Endothelial cell of umbilical vein (primary cell): ENCODE measurements at regions not wholly inside any gene's neighbourhood (a gene's known extent, or its start where the extent isn't known, plus 50 kb on each side); places are given as distances from the start of the nearest gene placed in this dataset.

Experiments used
- BruUV-seq: library from RNA; stranded (reverse); fragments of 400-500 nt; replicated peaks from 2 replicates; lab custom pipeline; 2021; lab: Mats Ljungman, UMichigan
- CTCF ChIA-PET: fragments of 300-600, 350-600 bp; sonication (Branson Sonifier 250); formaldehyde crosslinking; loops from one replicate; lab custom pipeline; 2021; ENCODE audit warnings: antibody characterized with exemption, inconsistent platforms; lab: Charles Lee
- POLR2A ChIA-PET: fragments of 300-600, 350-600 bp; sonication (Branson Sonifier 250); formaldehyde crosslinking; loops from one replicate; lab custom pipeline; 2021; ENCODE audit warnings: antibody characterized with exemption, inconsistent platforms; lab: Charles Lee
- DNase-seq: peaks from one replicate; pipeline ENCODE4 v3.0.0-alpha.2; 2011; ENCODE audit warnings: low read depth, low spot score
- FAIRE-seq: peaks from 2 replicates; lab custom pipeline; 2011; peaks lifted over from hg19 to GRCh38; lab: Jason Lieb, UNC
- H2AFZ ChIP-seq: 2 replicates; pipeline ENCODE4 v1.6.0; 2012; ENCODE audit warnings: low read depth, low read length, control low read depth, inconsistent platforms
- H3K27ac ChIP-seq: 2 replicates; pipeline ENCODE4 v1.5.1; 2011; ENCODE audit warnings: low read depth, mild to moderate bottlenecking, control low read depth, low read length, moderate library complexity; ENCODE audit not compliant: insufficient read depth
- H3K27me3 ChIP-seq, 2 experiments: 2 replicates each; pipeline versions ENCODE4 v1.6.0 to v1.6.1; 2011; ENCODE audit warnings: low read length in 2 of 2, mixed read lengths in 1 of 2; ENCODE audit not compliant: control insufficient read depth in 2 of 2, insufficient read depth in 2 of 2
- H3K36me3 ChIP-seq, 2 experiments: 2 replicates in 1 of 2; 3 replicates in 1 of 2; pipeline ENCODE4 v1.5.1; 2011; ENCODE audit warnings: low read length in 2 of 2, mild to moderate bottlenecking in 1 of 2, moderate library complexity in 1 of 2; ENCODE audit not compliant: control insufficient read depth in 2 of 2, insufficient read depth in 2 of 2; ENCODE audit errors: extremely low read depth in 1 of 2
- H3K4me1 ChIP-seq: 3 replicates; pipeline ENCODE4 v1.5.1; 2011; ENCODE audit warnings: mild to moderate bottlenecking, low read length; ENCODE audit not compliant: control insufficient read depth, insufficient read depth; ENCODE audit errors: extremely low read depth
- H3K4me2 ChIP-seq: 2 replicates; pipeline ENCODE4 v1.6.1; 2011; ENCODE audit warnings: low read length, control low read depth, mixed read lengths; ENCODE audit not compliant: insufficient read depth
- H3K4me3 ChIP-seq, 3 experiments: fragments of 200-600 bp in 1 of 3; sonication (generic), shearing (Covaris generic) in 1 of 3; replicated peaks in 1 of 3; 2 replicates each; pipeline ENCODE4 v1.5.1; 2011 to 2016; ENCODE audit warnings: control low read depth in 3 of 3, low read length in 3 of 3, mild to moderate bottlenecking in 2 of 3, inconsistent platforms in 1 of 3, low read depth in 1 of 3, moderate library complexity in 1 of 3; ENCODE audit not compliant: insufficient read depth in 1 of 3
- H3K79me2 ChIP-seq: 2 replicates; pipeline ENCODE4 v1.6.0; 2012; ENCODE audit warnings: low read length, inconsistent platforms; ENCODE audit not compliant: control insufficient read depth, insufficient read depth
- H3K9ac ChIP-seq: replicated peaks from 2 replicates; pipeline ENCODE3; 2011; ENCODE audit warnings: low read length, control low read depth; ENCODE audit not compliant: insufficient read depth; ENCODE audit errors: extremely low read depth
- H3K9me1 ChIP-seq: replicated peaks from 3 replicates; pipeline ENCODE4 v1.6.0; 2011; ENCODE audit warnings: mild to moderate bottlenecking, low read length; ENCODE audit not compliant: control insufficient read depth, insufficient read depth; ENCODE audit errors: extremely low read depth
- H3K9me3 ChIP-seq: replicated peaks from 2 replicates; pipeline ENCODE4 v1.5.1; 2012; ENCODE audit warnings: low read length, inconsistent platforms; ENCODE audit not compliant: control insufficient read depth, insufficient read depth
- H4K20me1 ChIP-seq: replicated peaks from 2 replicates; pipeline ENCODE3; 2011; ENCODE audit warnings: mild to moderate bottlenecking, low read length; ENCODE audit not compliant: control insufficient read depth, insufficient read depth; ENCODE audit errors: extremely low read depth
- EZH2 ChIP-seq: IDR thresholded peaks from 2 replicates; pipeline ENCODE4 v1.6.1; 2012; ENCODE audit warnings: borderline replicate concordance, low read depth, mild to moderate bottlenecking, moderate library complexity, low read length, inconsistent platforms; ENCODE audit not compliant: severe bottlenecking
- FOS ChIP-seq: IDR thresholded peaks from 2 replicates; pipeline ENCODE4 v1.6.1; 2011; ENCODE audit warnings: mild to moderate bottlenecking, low read length, moderate library complexity, borderline replicate concordance; ENCODE audit not compliant: insufficient read depth
- GATA2 ChIP-seq: IDR thresholded peaks from 2 replicates; pipeline ENCODE4 v1.7.0; 2011; ENCODE audit warnings: low read depth, mild to moderate bottlenecking, moderate library complexity, mixed read lengths, low read length; ENCODE audit not compliant: insufficient read length, insufficient read depth
- JUN ChIP-seq: IDR thresholded peaks from 2 replicates; pipeline ENCODE4 v1.6.1; 2011; ENCODE audit warnings: borderline replicate concordance, low read depth; ENCODE audit not compliant: insufficient read length, insufficient read depth
- MYC ChIP-seq: IDR thresholded peaks from one replicate; pipeline ENCODE4 v1.6.1; 2011; ENCODE audit warnings: mild to moderate bottlenecking, low read depth, low read length
- POLR2A ChIP-seq: IDR thresholded peaks from 2 replicates; pipeline ENCODE4 v1.6.1; 2012; ENCODE audit warnings: low read depth, mild to moderate bottlenecking, control low read depth, low read length
- POLR2AphosphoS5 ChIP-seq: IDR thresholded peaks from 2 replicates; pipeline ENCODE4 v1.6.1; 2012; ENCODE audit warnings: low read depth, mild to moderate bottlenecking, control low read depth, low read length, moderate library complexity; ENCODE audit not compliant: insufficient read depth
- dilution Hi-C: fragments of 300-500 bp; cut with MboI; formaldehyde crosslinking; loops from one replicate; pipeline ENCODE4 v1.15.0; 2019; ENCODE audit warnings: low sequenced_read_pairs; ENCODE audit not compliant: extremely low pct_ligation_motif_present
- intact Hi-C: fragments of 100-400 bp; cut with micrococcal nuclease; formaldehyde crosslinking; loops from one replicate; pipeline ENCODE4 v1.10.0; 2022
- TF ChIP-seq, protein P1 (sequence below), 2 donors: IDR thresholded peaks; 1 replicate in 1 of 2; 2 replicates in 1 of 2; pipeline ENCODE4 v1.5.1; 2011; ENCODE audit warnings: low read length in 2 of 2, mild to moderate bottlenecking in 2 of 2, moderate library complexity in 2 of 2, control low read depth in 1 of 2, inconsistent platforms in 1 of 2, low read depth in 1 of 2; ENCODE audit not compliant: insufficient read depth in 1 of 2; ENCODE audit errors: extremely low read depth in 1 of 2
- TF ChIP-seq, protein P2 (sequence below): IDR thresholded peaks from 2 replicates; pipeline ENCODE4 v1.6.1; 2011; ENCODE audit not compliant: insufficient read depth, insufficient read length

DNA sequence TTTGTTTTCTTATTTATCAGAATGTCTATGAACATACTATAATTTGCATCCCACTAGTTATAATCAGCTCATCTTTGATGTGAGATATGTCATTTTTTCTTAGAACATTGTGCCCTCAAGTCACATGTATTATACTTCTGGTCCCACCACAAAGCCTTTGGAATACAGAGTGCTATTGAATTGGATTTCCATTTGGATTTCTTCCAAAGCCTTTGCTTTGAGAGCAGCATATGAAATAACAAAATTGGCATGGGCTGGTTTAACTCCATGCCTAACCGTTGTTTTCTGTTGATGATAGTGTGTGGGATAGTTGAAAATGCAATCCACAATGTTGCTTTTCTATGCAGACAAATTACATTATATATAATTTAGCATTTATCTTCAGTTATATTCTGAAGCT is 284.5 kb upstream of the PLSCR5 start:
- Histone ChIP-seq H3K9me3 (no peaks in the 10 kb centered on the region), H3K36me3 (no peaks in the 10 kb centered on the region), H3K9ac (no peak overlapping the region), H3K79me2 (no peaks in the 10 kb centered on the region), H4K20me1 (no peaks in the 10 kb centered on the region), H3K4me2 (no peak overlapping the region), H3K27me3 (no peaks in the 10 kb centered on the region), H3K9me1 (no peaks in the 10 kb centered on the region), H3K27ac (no peak overlapping the region), H3K4me1 (no peaks in the 10 kb centered on the region), H2AFZ (no peak overlapping the region), H3K4me3 (no peak overlapping the region)
- no TSS peak for BruUV-seq
- TF ChIP-seq JUN, result no peak
- TF ChIP-seq EZH2, result no peak
- TF ChIP-seq POLR2AphosphoS5, result no peak
- TF ChIP-seq, protein P1, sequence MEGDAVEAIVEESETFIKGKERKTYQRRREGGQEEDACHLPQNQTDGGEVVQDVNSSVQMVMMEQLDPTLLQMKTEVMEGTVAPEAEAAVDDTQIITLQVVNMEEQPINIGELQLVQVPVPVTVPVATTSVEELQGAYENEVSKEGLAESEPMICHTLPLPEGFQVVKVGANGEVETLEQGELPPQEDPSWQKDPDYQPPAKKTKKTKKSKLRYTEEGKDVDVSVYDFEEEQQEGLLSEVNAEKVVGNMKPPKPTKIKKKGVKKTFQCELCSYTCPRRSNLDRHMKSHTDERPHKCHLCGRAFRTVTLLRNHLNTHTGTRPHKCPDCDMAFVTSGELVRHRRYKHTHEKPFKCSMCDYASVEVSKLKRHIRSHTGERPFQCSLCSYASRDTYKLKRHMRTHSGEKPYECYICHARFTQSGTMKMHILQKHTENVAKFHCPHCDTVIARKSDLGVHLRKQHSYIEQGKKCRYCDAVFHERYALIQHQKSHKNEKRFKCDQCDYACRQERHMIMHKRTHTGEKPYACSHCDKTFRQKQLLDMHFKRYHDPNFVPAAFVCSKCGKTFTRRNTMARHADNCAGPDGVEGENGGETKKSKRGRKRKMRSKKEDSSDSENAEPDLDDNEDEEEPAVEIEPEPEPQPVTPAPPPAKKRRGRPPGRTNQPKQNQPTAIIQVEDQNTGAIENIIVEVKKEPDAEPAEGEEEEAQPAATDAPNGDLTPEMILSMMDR (IDR thresholded peaks at IDR 0.05; ENCODE audit: extremely low read depth in 1 of 2, insufficient read depth in 1 of 2, low read depth in 1 of 2, low read length in 2 of 2), result no peak
- TF ChIP-seq FOS, result no peak
- TF ChIP-seq GATA2, result no peak
- TF ChIP-seq, protein P2, sequence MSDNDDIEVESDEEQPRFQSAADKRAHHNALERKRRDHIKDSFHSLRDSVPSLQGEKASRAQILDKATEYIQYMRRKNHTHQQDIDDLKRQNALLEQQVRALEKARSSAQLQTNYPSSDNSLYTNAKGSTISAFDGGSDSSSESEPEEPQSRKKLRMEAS, result no peak
- TF ChIP-seq POLR2A, result no peak
- no peak for TF ChIP-seq MYC
- DNase-seq (no peak), FAIRE-seq (no peak)
- dilution Hi-C loops (no loop called here), intact Hi-C loops (no loop called here)
- ChIA-PET CTCF (no interaction called here), POLR2A (no interaction called here)
